Panc1 (cell line): ENCODE measurements at regions not wholly inside any gene's neighbourhood (a gene's known extent, or its start where the extent isn't known, plus 50 kb on each side); places are given as distances from the start of the nearest gene placed in this dataset.

Source experiments
- CTCF ChIP-seq: fragments of 450-650 bp; IDR thresholded peaks from 2 replicates; pipeline ENCODE4 v1.5.1; 2017; ENCODE audit warnings: mild to moderate bottlenecking
- POLR2AphosphoS5 ChIP-seq: IDR thresholded peaks from 2 replicates; pipeline ENCODE4 v1.6.1; 2012; ENCODE audit warnings: mild to moderate bottlenecking, low read depth, low read length, moderate library complexity
- SIN3A ChIP-seq: IDR thresholded peaks from 2 replicates; pipeline ENCODE4 v1.6.1; 2012; ENCODE audit warnings: low read depth, mild to moderate bottlenecking, low read length, moderate library complexity, borderline replicate concordance; ENCODE audit not compliant: insufficient read depth
- TCF7L2 ChIP-seq: IDR thresholded peaks from 2 replicates; pipeline ENCODE4 v1.6.1; 2011; ENCODE audit warnings: mild to moderate bottlenecking, low read depth, low read length, inconsistent platforms
- TF ChIP-seq, protein P1 (sequence below), 2 experiments: IDR thresholded peaks; 2 replicates each; pipeline ENCODE4 v1.6.1; 2011 to 2012; ENCODE audit warnings: low read depth in 2 of 2, control low read depth in 1 of 2, low read length in 1 of 2, mild to moderate bottlenecking in 1 of 2, moderate library complexity in 1 of 2; ENCODE audit not compliant: insufficient read depth in 1 of 2

GRCh38 chr7:79552463-79552862 is 99.0 kb upstream of the MAGI2 start:
- TF ChIP-seq CTCF (no peak), POLR2AphosphoS5 (no peak), SIN3A (no peak), TCF7L2 (no peak)
- TF ChIP-seq, protein P1, sequence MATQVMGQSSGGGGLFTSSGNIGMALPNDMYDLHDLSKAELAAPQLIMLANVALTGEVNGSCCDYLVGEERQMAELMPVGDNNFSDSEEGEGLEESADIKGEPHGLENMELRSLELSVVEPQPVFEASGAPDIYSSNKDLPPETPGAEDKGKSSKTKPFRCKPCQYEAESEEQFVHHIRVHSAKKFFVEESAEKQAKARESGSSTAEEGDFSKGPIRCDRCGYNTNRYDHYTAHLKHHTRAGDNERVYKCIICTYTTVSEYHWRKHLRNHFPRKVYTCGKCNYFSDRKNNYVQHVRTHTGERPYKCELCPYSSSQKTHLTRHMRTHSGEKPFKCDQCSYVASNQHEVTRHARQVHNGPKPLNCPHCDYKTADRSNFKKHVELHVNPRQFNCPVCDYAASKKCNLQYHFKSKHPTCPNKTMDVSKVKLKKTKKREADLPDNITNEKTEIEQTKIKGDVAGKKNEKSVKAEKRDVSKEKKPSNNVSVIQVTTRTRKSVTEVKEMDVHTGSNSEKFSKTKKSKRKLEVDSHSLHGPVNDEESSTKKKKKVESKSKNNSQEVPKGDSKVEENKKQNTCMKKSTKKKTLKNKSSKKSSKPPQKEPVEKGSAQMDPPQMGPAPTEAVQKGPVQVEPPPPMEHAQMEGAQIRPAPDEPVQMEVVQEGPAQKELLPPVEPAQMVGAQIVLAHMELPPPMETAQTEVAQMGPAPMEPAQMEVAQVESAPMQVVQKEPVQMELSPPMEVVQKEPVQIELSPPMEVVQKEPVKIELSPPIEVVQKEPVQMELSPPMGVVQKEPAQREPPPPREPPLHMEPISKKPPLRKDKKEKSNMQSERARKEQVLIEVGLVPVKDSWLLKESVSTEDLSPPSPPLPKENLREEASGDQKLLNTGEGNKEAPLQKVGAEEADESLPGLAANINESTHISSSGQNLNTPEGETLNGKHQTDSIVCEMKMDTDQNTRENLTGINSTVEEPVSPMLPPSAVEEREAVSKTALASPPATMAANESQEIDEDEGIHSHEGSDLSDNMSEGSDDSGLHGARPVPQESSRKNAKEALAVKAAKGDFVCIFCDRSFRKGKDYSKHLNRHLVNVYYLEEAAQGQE (IDR thresholded peaks at IDR 0.05; ENCODE audit: insufficient read depth in 1 of 2, low read depth in 2 of 2, low read length in 1 of 2), result no peak
